GM12892 (cell line): ENCODE measurements at regions not wholly inside any gene's neighbourhood (a gene's known extent, or its start where the extent isn't known, plus 50 kb on each side); places are given as distances from the start of the nearest gene placed in this dataset.

ENCODE experiments used
- POLR2A ChIP-seq: IDR thresholded peaks from 2 replicates; pipeline ENCODE4 v1.6.1; 2011; ENCODE audit warnings: low read depth, low read length, control low read depth
- POLR2AphosphoS5 ChIP-seq: IDR thresholded peaks from 2 replicates; pipeline ENCODE4 v1.6.1; 2011; ENCODE audit warnings: low read depth, low read length, control low read depth
- TAF1 ChIP-seq: IDR thresholded peaks from 2 replicates; pipeline ENCODE4 v1.6.1; 2011; ENCODE audit warnings: low read depth, mild to moderate bottlenecking, control low read depth, low read length, borderline replicate concordance

- TF ChIP-seq POLR2A (no peak), POLR2AphosphoS5 (no peak), TAF1 (no peak)
These were observed 443.2 kb upstream of the AZI2 start for GRCh38 chr3:28791713-28792255.
